ENCODE measurements at regions not wholly inside any gene's neighbourhood (a gene's known extent, or its start where the extent isn't known, plus 50 kb on each side); places are given as distances from the start of the nearest gene placed in this dataset.

DNA sequence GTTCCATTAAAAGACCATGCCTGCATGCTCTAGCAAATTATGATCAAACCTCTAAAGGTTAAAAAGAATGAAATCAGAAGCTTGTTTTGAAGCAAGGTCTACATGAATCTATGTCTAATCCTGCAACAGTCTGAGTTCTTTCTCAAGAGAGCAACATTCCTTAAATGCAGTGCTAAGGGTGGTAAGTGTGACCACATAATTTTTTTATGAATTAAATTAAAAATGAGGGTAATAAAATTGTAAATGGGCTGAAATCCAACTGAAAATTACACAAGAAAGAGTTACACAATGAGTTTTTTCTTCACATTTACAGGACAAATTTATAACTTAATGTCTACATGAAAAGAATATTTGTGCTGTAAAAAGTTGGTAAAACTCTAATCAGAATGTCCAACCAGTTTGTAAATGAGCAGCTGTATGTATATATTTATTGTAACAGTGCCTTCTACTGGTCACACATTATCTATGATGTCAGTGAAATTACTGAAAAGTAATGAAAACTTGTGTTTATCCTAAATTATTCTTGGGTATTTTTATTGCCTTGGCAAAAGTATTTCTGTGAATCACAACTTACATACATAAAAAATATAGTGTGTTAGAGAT is 336.3 kb upstream of the PITX2 start:
- DNase-seq: no peak

DNA sequence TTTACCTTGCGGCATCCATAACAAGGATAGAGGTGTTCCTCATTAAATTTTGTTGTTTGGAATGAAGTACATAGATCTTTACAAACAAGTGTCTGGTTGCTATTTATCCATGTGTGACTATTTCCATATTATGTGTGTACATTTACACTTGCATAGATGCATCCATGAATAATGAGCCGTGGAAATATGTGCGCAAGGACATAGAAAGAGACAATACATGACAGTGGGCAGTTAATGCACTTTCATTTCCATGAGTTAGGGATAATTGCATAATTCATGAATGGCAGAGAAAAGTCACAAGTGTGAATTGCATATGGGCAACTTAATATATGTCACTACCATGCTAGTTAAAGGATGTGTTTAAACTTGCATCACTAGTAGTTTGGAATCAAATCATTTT is 338.2 kb upstream of the PITX2 start:
- no peak for DNase-seq

DNA sequence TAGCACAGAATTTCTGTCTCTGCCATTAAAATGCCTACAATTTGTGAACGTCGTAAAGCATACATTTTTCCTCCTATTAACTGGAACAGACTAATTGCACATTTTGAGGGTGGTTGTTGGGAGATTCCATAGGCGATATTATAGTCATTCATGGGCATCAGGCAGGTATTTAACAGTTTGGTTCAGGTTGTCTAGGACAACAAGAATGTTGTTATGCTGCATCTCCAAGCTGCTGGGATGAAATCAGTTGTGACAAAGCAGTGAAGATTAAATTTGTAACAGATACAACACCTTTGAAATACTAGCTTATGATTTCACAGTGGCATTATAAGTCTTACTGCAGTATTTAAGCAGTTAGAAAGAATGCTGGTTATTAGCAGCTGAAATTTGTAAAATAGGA is 339.7 kb upstream of the PITX2 start:
- DNase-seq: no peak

DNA sequence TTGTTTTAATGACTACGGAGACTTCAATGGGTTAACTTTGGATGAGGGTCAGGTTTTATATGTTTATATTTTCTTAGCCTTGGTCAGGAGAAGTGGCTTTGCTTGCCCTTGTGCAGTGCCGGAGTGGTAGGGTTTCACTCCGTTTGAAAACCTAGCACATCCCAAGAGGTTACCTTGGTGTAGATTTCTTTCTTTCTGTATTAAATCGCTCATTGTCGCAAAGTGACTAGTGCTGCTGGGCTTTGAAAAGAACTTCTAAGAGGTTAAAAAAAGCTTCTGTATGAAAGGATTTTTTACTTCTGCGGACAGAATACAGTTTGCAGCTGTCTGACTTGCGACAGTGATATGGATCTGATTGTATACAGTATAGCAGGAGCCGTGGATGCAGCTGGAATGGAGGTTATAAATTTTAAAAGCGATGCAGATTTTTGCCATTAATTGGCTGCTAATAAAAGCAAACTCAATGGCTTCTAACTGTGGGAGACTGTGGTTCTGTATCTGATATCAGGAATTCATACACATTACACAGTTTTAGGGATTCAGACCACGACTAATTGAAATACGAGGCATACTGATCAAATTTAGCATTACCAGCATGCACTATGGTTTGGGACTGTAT is 340.9 kb upstream of the PITX2 start:
- no peak for DNase-seq

DNA sequence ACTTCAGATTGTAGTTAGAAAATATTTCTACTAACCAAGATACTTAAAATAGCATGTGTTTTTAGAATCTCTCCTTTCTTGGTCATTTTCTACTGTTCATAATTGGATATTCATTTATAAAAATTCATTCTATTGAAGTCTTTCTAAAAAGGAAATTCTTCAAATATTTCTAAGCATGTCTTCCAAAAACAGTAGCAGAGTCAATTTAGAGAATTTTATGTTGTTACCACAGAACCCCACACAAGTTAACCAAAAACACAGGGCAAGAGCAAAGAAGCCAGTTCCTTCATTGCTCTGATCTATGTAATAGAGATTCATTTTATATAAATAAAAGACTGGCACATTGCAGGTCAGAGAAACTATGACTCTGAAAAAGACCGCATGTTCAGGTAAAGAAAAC is 345.1 kb upstream of the PITX2 start:
- no peak for DNase-seq

DNA sequence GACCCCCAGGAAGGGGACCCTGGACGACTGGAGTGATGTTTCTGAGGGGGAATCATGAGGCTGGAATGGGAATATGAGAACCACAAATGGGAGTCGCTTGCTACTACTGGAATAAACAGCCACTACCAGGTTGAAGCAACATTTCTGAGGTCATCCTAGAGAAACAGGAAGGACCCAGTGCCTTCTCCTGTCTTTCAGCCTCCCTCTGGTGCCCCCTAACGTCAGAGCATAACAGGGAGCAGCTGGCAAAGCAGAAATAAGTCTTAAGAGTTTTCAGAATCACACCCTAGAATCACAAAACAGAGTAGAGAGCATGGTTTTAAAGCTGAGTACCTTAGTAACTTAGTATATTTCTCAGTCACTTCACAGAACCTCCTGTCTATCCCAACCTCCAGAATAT is 347.8 kb upstream of the PITX2 start:
- DNase-seq: no peak

DNA sequence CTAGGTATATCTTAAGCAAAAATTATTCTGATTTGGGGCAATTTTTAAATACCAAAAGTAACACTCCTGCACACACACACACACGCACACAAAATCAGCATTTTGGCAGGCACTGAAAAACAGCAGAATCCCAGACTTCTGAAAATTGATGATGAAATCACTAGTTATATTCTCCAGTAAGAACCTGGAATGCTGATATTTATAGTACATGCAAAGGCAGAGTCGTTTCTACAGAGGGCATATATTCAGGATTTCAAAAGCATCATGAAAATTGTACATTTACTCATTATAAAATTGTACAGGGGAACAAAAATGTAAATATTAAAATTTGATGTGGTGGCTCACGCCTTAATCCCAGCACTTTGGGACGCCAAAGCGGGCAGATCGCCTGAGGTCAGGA is 352.5 kb upstream of the PITX2 start:
- DNase-seq: no peak

DNA sequence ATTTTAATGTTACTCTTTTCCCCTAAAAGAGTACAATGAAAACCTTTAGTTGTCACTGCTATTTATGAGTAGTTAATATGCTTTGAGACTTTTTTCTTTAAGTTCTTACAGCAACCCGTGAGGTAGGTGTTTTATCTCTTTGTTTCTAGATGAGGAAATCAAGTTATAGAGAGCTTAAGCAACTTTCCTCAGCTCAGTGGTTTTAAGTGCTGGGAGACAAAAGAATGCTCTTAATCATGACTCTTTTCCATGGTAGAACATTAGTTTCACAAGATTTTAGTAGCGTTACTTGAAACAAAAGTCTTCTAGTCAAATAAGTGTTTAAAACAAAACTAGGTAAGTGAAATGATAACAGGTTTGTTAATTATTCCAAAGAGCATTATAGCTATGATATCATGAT is 354.7 kb upstream of the PITX2 start:
- DNase-seq: no peak

DNA sequence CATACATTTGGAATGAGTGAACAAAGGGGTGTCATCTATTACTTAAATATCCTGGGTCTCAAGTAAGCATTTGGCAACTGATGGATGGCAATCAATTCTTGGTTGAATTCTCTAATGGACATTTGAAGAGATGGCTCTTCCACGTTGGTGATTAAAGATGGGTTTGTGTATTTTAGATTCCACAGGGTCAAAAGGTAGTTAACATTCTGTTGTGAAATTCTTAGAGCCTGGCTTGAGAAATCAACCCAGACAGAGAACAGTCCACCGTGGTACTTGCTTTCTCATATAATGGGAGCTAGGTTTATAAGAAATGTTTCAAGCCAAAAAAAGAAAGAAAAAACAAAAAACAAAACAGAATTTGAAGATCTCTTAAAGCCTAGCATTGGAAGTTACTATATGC is 355.9 kb upstream of the PITX2 start:
- DNase-seq: no peak

DNA sequence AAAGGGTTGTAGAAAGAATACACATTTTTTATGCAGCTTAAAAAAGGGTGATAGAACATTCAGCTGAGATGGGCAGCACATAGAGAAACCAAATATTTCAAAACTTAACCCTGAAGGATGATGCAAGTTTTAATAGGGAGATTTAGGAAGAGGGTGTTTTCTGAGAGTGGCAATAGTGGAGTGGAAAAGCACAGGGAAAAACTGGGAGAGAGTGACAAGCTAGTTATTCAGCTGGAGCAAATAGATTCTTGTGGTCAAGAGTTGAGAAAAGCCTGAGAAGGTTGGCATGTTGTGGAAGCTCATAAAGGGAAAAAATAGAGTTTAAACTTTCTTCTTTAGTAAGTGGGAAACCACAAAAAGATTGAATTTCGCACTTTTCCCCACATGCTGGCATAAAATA is 359.6 kb upstream of the PITX2 start:
- no peak for DNase-seq

DNA sequence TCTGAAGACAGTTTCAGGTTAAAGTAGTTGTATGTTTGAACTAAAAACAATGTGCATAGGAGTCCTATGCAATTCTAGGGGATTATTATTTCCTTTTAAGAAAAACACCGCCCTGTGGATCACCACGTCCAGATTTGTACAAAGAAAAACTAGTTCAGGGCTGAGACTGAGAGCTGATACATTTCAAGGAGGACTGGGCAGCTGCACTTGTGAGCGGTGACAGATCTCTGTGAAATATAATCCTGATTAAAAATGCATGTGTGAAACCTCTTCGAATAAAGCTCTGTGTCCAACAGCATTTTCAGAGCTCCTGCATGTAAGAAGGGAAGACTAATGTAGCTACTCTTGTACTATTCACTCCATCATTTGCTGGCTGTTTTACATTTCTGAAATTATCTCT is 365.8 kb upstream of the PITX2 start:
- DNase-seq: peak; percentile 7

DNA sequence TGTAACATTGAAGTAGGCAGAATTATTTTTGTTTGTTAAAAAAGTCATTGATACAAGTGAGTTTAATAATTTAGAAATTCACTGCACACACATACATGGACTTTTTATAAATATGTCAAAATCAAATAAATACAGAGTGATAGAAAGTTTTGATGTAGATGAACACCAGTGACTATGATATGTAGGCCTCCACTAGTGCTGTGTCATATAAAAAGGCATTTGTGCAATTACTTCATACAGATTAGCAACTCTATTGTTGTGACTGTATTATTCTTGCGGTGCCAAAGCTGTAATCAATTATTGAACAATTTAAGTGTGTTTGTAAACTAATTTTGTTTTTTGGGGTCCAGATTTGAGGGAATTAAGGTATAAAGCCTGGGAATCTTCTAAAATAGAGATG is 366.2 kb upstream of the PITX2 start:
- no peak for DNase-seq

DNA sequence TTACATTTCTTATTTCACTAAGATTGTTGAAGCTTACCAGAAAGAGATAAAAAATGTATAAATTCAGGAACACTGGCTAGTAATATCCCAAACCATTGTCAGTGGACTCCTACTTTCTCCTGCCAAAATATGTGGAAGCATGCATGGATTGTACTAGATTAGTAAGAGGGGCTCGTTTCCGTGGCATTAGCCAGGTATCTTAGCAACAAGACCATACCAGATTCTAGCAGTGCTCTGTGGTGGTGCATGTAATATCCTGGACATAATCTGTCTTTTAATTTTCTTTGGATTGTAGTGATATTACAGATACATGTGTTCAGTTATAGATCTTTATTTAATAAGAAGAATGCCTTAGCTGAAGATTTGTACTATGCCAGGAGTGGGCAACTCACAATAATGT is 371.9 kb upstream of the PITX2 start:
- no peak for DNase-seq

DNA sequence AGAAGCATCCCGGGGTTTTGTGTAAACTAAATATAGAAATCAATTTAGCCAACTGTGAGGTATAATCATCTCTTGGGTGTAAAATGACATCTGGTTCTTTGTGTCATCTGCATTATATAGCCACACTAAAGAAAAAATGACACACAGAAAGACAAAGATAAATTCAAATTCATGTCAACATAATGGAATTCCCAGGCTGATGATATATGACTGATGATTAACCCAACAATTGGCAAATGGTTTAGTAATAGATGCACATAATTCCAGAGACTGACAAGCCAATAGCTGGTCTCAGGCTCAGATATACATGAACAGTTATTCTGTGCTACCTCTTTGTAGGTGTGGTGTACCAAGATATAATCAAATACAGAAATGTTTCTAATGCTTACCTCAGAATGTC is 375.4 kb upstream of the PITX2 start:
- no peak for DNase-seq

DNA sequence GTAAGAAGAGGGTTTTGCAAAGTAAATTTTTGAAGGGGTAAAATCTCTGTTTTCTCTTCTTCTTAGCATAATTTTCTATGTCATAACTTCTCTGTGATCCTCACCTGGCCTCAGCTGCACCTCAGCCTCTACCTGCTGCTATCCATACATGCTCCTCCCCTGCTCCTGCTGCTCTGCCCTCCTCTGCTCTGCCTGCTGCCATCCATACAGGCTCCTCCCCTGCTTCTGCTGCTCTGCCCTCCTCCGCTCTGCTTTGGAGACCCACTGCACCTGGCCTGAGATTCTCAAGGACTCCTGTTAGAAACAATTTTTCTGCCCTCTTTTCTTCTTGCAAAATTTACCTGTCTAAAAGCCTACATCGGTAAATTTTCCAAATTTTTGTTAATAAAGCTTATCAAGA is 388.6 kb upstream of the PITX2 start:
- no peak for DNase-seq

DNA sequence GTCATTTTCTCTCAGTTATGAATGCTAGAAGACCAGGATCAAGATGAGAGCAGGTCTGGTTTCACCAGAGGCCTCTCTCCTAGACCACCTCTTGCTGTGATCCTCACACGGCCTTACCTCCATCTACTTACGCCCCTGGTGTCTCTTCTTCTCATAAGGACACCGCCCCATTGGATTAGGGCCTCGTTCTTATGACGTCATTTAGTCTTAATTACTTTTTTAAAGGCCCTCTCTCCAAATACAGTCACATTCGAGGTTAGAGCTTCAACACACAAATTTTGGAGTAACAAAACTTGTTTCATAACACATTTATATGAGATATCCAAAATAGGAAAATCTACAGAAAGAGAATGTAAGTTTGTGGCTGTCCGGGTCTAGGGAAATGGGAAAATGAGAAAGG is 391.0 kb upstream of the PITX2 start:
- no peak for DNase-seq

DNA sequence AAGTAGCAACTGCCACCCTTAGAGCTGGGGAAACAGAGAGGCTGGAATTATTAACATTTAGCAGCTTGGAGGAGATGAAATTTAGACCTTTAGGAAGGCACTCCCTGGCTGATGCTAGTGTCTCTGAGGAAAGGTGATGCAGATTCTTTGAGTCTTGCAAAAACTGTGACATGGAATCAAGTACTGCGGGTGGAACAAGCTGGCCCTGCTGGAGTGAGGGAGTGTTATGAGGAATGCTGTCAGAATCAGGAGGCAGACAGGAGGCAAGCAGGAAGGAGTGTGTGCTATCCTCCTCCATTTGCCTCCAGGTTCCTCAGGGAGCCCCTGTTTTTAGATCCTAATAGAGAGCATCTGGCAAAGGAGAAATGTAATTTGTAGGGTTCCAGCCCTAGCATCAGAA is 391.7 kb upstream of the PITX2 start:
- no peak for DNase-seq

DNA sequence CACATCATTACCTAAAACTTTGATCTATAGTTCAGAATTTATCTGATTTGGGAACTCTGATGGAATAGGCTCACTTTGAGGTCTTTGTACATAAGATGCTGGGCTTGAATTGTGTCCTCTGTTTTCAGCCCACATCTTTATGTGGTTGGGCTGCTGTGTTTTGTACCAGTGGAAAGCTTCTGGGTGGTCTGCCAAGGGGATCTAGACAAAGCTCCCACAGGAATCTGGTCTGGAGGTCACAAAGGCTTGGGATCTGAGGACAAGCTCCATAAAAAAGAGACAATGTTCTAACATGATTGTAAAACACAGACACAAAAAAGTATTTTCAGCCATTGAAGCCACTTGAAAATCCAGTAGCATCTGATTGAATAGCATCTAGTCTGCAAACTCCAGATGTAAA is 393.5 kb upstream of the PITX2 start:
- no peak for DNase-seq

DNA sequence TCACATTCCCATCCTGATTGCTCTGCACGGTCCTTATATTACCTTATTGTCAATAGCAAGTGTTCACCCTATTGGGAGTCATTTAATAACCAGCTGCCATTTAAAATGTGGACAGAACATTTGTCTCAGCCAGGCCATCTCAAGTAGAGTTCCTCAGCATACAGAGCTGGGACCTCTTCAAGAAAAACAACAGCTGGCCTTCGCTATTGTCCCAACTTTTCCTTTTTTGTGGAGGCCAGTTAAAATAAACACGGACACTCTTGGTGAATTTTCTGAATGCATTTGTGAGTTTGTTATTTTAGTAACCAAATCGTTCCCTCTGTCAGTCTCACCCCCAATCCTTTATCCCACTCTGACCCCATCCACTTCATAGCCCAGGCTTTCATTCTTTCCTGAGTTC is 395.3 kb upstream of the PITX2 start:
- no peak for DNase-seq

DNA sequence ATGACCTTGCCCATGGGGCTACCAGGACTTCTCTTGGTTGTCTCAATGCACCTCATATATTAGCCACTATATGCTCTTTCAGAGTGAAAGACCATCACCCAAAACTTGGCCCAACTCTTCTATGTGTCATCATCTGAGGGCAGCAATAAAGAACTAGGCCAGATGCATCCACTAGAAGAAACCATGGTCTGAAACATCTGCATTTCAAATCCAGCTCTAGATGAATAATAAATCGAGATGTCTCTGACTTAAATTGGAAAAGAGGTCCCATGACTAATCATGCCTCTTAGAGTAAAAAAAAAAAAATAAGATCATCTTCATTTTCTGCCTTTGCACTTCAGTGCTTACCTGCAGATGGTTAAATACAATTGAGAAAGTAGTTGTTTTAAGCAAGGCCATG is 397.6 kb upstream of the PITX2 start:
- DNase-seq: no peak

DNA sequence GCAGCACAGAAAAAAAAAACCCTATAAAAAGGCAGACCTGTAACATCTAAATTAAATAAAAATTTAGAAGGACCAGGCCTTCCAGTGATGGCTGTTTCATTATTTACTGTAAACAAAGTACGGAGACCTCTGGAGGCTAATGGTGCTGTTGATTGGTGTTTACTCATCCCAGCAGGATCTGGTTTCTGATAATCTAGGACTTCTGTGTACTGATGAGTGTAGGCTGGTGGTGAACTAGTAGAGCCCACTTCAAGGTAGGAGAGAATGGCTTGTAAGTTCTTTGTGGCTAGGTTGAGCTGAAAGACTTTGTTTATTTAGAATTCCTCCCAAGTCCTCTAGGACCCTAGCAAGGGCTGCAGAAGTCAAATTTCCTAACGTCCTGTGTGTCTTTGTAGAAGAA is 398.1 kb upstream of the PITX2 start:
- DNase-seq: no peak

DNA sequence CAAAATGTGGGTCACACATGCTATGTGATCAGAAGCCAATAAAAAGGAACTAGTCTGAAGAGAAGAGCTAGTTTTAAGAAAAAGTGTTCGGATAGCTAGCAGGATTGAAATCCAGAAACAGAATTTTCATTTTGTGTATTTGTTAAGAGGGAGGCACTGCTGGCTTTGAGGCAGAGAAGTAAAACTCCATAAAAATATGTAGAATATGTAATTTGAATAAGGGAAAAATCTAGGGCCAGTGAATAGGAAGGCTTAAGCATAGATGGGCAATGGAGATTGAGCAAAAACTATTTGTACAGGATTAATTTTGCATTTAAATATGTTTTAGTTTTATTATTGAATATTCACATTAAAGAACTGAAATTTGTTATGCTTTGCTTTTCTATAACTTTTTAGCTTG is 399.9 kb upstream of the PITX2 start:
- no peak for DNase-seq

DNA sequence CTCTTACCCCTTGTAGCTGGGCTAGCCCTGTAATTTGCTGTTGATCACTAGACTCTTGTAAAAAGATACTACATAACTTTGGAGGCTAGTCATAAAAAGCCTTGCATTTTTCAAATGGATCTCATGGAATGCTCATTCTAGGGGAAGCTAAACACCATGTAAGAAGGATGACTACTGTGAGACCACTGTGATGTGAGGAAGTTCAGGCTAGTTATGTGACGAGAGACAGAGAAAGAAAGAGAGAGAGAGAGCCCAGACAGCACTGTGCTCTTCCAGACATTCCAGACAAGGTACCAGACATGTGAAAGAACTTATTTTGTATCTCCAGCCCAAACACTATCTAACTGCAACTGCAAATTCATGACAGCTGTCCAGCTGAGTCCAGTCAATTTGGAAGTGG is 404.6 kb upstream of the PITX2 start:
- no peak for DNase-seq

DNA sequence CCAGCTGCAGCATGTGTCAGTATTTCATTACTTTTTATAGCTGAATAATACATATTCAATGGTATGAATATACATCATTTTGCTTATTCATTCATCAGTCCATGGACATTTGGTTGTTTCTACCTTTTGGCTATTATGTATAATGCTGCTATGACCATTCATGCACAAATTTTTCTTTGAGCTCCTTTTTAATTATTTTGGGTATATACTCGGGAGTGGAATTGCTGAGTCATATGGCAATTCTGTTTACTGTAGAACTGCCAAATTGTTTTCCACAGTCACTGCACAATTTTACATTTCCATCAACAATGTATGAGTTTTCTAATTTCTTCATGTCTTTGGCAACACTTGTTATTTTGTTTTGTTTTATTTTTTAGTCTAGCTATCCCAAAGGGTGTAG is 405.9 kb upstream of the PITX2 start:
- DNase-seq: no peak

All from muscle of arm (tissue), 1 donor.